Stimulated activated CD4-positive, alpha-beta T cell treated with anti-CD3 and anti-CD28 coated beads, Interleukin-15, amount 100 ng/mL, for 48 hours (primary cell): ENCODE measurements at regions not wholly inside any gene's neighbourhood (a gene's known extent, or its start where the extent isn't known, plus 50 kb on each side); places are given as distances from the start of the nearest gene placed in this dataset.

ENCODE experiments used
- DNase-seq, 2 donors: peaks; one replicate each; pipeline ENCODE4 v3.0.0-alpha.2; 2020; ENCODE audit warnings: low read depth in 2 of 2

DNA sequence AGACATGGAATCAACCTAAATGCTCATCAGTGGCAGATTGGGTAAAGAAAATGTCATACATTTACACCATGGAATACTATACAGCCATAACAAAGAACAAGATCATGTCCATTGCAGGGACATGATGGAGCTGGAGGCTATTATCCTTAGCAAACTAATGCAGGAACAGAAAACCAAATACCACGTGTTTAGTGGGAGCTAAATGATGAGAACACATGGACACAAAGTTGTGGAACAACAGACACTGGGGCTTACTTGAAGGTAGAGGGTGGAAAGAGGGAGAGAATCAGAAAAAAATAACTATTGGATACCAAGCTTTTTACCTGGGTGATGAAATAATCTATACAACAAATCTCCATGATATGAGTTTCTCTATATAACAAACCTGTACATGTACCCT lies 701.3 kb downstream of the TBC1D32 start:
- no peak for DNase-seq

- DNase-seq = no peak
Observed at GRCh38 chr6:120627612-120628011, 706.7 kb downstream of the TBC1D32 start.

DNA sequence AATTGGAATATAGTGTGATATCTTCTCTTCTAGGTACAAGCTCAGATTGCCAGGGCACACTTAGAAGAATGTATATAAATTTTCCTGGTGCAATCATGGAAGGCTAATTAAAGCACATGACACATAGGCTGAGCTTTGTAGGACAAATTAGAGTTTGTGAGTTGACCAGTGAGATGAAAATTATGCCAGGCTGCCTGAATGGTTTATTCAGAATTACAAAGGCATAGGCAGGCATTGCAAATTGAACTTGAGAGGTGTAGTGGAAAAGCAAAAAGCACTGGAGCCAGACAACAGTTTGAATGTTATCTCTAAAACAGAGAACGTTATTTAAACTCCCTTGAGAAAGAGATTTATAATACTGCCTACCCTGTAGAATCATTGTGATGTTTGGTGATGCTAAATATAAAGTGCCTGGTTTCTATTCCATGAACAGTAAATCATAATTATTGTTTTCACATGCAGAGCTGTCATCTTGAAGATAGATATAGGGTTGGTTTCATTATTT lies 712.1 kb downstream of the TBC1D32 start:
- no peak for DNase-seq

GRCh38 chr6:120620900-120621299 lies 713.4 kb downstream of the TBC1D32 start:
- DNase-seq = no peak

DNA sequence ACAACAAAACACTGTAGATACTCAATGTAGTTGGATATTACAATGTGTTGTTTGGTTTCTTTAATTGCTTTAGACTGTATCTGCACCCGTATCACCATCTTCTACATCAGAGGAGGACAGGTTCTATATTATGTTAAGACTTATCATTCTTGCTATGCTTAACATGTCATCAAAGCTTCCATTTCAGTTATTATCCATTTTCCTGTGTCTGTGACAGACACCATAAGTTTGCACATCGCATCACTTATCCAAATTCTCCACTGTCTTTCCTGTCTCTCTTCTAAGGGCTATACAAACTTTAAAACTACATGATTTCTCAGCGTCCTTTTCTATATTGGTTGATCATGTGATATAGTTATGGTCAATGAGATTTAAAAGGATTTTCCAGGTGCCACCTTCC lies 719.0 kb downstream of the TBC1D32 start:
- no peak for DNase-seq

DNA sequence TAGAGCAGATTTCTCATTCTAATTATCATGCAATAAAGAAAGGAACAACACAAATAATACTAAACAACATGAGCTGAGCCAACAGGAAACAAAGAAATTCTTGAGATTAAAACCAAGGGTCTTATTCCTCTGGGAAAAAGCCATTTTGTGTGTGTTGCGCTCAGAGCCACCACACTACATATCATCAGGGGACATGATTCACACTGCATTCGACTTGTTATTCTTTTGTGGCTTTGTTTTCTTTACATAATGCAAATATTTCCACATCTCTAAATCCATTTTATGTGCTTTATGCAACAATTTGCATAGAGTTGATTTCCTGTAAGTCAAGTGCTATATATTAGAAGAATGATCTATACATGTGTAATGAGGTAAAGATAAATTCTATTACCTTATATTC lies 719.6 kb downstream of the TBC1D32 start:
- no peak for DNase-seq

GRCh38 chr6:120608826-120609225 lies 725.5 kb downstream of the TBC1D32 start:
- DNase-seq = no peak

DNA sequence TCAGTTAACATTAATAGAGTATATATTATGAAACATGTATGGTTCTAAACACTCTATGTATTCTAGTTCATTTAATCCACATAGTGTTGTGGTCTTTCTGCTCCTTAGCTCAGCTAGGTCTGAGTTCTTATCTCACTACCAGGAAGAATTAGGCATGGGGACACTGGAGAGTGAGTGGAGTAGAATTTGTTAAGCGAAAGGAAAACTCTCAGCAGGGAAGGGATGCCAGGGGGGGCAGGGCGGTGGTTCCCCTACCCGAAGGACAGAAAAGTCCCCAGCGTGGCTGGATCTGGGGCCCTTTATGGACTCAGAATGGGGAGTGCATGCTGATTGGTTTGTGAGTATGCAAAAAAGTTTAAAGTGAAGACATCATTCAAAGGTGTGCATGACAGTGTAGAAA lies 727.5 kb downstream of the TBC1D32 start:
- no peak for DNase-seq

- DNase-seq = no peak
Observed at GRCh38 chr6:120604510-120604909, 729.8 kb downstream of the TBC1D32 start.

- no peak for DNase-seq
Observed at GRCh38 chr6:120590611-120591010, 743.7 kb downstream of the TBC1D32 start.

DNA sequence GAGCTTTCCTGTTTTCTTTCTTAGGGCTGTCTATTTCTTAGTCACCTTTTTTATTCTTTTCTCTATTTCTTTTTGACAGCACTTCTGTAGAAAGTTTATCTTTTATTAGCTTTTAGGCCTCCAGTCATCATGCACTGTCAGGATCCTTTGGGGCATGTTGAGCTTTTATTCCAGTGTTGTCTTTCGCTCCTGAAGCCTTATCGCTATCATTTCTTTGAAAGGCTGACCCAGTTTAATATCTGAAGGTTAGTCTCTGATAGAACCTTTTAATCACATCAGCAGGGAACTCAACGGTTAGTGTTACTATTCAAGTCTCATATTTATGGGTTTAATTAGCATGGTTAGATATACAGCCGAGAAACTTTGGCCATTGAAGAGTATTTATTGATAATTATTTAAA lies 745.9 kb downstream of the TBC1D32 start:
- no peak for DNase-seq

DNA sequence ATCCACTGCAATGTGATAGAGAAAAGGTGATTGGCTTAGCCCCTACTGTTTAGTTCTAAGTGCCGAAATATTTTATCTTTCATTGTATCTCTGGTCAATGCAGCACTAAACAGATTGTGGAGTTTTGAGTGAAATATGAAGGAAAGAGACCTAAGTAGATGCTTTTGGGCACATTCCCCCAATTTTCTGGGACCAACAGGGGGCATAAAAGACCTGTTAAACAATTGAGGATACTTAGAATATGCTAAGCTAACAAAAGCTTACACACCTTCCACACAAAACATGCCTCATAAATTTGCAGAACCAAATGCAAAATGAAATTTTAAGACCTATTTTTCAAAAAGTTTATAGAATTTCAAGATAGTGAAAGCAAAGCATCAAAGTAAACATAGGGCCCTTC lies 746.9 kb downstream of the TBC1D32 start:
- DNase-seq = no peak

GRCh38 chr6:120584111-120584760 lies 750.0 kb downstream of the TBC1D32 start:
- no peak for DNase-seq

GRCh38 chr6:120576061-120576460 lies 758.2 kb downstream of the TBC1D32 start:
- no peak for DNase-seq

DNA sequence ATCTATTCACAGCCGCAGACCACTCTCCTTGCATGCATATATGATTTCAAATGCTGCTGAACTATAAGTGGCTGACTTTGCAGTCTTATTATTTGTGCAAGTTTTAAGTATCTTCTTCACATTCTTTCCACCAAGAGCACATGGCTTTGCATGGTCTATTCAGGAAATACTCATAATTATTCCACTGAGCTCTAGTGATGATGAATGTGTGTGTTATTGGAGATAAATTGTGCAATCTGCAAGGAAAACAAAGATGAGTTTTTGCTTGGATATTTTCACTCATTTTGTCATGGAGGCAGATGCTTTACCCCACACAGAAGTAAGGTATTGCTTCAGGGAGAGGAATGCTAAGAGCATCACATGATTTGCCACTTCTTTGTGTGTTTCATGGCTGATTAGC lies 764.6 kb downstream of the TBC1D32 start:
- DNase-seq = no peak

DNA sequence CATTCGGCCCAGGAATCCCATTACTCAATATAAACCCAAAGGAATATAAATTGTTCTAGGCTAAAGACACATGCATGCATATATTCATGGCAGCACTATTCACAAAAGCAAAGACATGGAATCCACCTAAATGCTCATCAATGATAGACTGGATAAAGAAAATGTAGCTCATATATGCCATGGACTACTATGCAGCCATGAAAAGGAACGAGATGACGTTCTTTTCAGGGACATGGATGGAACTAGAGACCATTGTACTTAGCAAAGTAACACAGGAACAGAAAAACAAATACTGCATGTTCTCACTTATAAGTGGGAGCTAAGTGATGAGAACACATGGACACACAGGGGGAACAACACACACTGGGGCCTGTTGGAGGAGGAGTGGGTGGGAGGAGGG lies 769.5 kb downstream of the TBC1D32 start:
- no peak for DNase-seq

DNA sequence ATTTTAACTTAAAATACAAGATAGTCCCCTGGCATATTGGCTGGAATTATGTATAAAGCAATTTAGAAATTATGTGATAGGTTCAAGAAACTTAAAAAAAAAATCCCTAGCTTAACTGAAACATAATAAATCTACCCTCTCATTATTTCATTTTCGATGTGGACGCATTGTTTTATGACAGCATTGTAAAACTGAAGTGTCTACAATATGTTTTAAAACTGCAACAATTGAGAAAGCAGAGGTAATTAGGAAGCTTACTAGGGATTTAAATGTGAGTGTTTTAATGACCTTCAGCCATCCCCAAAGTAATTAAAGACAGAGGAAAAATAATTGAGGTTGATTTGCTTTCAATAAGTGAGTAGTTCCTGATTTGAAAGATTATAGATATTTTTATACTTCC lies 776.0 kb downstream of the TBC1D32 start:
- no peak for DNase-seq

DNA sequence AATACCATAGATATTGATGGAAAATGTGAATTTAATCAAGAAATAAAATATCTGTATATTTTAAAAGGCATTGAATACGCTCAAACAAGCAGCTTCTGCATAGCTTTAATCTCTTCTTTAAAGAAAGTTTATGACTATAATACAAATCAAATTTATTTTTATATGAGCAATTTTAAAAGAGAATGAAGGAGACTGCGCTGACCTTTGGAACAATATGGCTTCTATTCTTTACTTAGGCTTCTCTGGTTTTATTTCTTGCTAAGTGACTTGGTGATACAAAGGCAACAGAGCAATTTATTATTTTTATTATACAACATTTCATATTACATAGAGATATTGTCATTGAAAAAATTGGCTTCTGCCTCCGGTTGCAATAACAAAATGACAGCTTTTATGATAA lies 776.7 kb downstream of the TBC1D32 start:
- no peak for DNase-seq

DNA sequence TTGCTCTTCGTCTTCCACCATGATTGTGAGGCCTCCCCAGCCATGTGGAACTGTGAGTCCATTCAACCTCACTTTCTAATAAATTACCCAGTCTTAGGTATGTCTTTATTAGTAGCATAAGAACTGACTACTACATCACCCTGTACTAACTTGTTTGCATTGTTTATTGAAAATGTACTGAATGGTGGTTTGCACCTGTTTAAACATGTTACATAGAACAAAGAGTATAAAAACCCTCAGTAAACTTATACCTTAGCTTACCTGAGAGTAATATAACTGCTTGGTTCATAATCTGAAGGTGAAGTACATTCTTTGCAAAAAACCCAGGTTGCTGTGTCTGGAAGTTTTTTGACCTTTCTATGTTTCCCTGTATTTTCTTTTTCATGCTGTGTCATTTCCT lies 777.8 kb downstream of the TBC1D32 start:
- no peak for DNase-seq

GRCh38 chr6:120553353-120553752 lies 780.9 kb downstream of the TBC1D32 start:
- no peak for DNase-seq

GRCh38 chr6:120545353-120545752 lies 788.9 kb downstream of the TBC1D32 start:
- no peak for DNase-seq

DNA sequence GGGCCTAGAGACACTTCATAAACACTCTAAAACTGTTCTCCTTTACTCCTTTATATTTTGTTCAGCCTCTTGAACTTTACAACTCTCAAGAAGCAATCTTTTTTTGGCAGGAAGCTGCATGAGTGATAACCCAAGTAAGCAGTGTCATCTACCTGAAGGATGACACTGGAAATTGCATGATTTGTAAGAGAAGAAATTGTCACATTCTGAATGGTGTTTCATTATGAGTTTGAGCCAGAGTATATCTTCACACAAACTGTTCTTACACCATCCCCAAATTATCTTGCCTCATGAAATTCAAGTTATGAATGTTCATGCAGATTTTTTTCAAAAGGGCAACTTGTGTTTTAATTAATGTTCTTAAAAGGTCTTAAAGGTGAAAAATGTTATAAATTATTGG lies 799.3 kb downstream of the TBC1D32 start:
- no peak for DNase-seq

DNA sequence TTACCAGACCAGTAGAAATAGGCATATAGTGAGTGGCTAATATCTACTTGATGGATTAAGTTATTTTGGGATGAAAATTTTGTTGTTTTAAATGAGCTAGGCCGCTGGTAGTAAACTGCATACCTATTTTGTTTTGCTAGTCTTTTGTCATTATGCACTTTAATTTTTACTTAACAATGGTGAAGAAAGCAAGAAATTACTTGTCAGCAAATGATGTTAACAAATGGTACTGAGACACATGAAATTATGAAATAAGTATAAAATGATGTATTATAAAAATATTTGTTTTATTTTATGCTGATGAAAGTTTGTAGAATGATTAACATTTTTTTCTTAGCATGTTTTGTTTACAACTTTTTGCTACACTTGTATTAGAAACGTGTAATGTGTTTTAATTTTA lies 807.7 kb downstream of the TBC1D32 start:
- DNase-seq = no peak

- DNase-seq = no peak
Observed at GRCh38 chr6:120514544-120514943, 819.7 kb downstream of the TBC1D32 start.
